Osteocyte (in vitro differentiated cells): ENCODE measurements at regions not wholly inside any gene's neighbourhood (a gene's known extent, or its start where the extent isn't known, plus 50 kb on each side); places are given as distances from the start of the nearest gene placed in this dataset.

ENCODE experiments used
- DNase-seq: peaks from one replicate; pipeline ENCODE4 v3.0.0; 2021; ENCODE audit warnings: mixed read lengths; ENCODE audit not compliant: unreplicated experiment; ENCODE audit errors: extremely low spot score
- H3K27ac Mint-ChIP-seq: one replicate; pipeline ENCODE4 v1.8.0; 2021; ENCODE audit warnings: mild to moderate bottlenecking, mixed read lengths; ENCODE audit not compliant: unreplicated experiment
- H3K27me3 Mint-ChIP-seq: one replicate; pipeline ENCODE4 v1.8.0; 2021; ENCODE audit warnings: mixed read lengths; ENCODE audit not compliant: unreplicated experiment
- H3K36me3 Mint-ChIP-seq: one replicate; pipeline ENCODE4 v1.8.0; 2021; ENCODE audit warnings: mixed read lengths; ENCODE audit not compliant: unreplicated experiment
- H3K4me1 Mint-ChIP-seq: one replicate; pipeline ENCODE4 v1.8.0; 2021; ENCODE audit warnings: mixed read lengths; ENCODE audit not compliant: unreplicated experiment
- H3K4me3 Mint-ChIP-seq: one replicate; pipeline ENCODE4 v1.8.0; 2021; ENCODE audit warnings: mild to moderate bottlenecking, moderate library complexity, mixed read lengths; ENCODE audit not compliant: unreplicated experiment
- H3K9me3 Mint-ChIP-seq: one replicate; pipeline ENCODE4 v1.8.0; 2021; ENCODE audit warnings: mixed read lengths; ENCODE audit not compliant: unreplicated experiment
- TF ChIP-seq, protein P1 (sequence below): fragments of 200-600 bp; sonication (generic); IDR thresholded peaks from 2 replicates; pipeline ENCODE4 v1.5.0; 2021; ENCODE audit warnings: antibody characterized with exemption, mild to moderate bottlenecking, moderate library complexity

DNA sequence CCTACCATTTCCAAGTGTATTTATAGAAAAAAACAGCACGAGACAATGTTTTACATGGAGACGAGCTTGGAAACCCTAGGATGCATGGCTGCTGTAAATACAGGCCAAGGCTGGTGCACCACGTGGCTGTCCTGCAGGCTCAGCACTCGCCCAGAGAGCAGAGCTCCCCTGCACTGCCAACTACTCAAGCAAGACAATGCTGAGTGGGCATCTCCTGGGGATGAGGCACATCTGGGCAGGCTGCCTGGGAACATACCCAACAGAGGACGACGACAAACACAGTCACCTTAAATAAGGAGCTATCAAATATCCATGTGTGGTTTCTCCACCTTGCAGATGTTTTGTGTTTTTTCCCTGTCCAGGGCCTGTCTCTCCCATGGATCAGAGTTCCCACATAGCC lies 128.3 kb upstream of the PRMT8 start:
- no peaks in the 10 kb centered on the region for H3K9me3 Mint-ChIP-seq
- DNase-seq = no peak
- no peak overlapping the region for H3K4me3 Mint-ChIP-seq
- no peak overlapping the region for H3K27ac Mint-ChIP-seq
- no peaks in the 10 kb centered on the region for H3K36me3 Mint-ChIP-seq
- H3K4me1 Mint-ChIP-seq = peaks cover 2% of the 10 kb centered on the region
- peaks cover 44% of the 10 kb centered on the region for H3K27me3 Mint-ChIP-seq
- TF ChIP-seq, protein P1, sequence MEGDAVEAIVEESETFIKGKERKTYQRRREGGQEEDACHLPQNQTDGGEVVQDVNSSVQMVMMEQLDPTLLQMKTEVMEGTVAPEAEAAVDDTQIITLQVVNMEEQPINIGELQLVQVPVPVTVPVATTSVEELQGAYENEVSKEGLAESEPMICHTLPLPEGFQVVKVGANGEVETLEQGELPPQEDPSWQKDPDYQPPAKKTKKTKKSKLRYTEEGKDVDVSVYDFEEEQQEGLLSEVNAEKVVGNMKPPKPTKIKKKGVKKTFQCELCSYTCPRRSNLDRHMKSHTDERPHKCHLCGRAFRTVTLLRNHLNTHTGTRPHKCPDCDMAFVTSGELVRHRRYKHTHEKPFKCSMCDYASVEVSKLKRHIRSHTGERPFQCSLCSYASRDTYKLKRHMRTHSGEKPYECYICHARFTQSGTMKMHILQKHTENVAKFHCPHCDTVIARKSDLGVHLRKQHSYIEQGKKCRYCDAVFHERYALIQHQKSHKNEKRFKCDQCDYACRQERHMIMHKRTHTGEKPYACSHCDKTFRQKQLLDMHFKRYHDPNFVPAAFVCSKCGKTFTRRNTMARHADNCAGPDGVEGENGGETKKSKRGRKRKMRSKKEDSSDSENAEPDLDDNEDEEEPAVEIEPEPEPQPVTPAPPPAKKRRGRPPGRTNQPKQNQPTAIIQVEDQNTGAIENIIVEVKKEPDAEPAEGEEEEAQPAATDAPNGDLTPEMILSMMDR = no peak

DNA sequence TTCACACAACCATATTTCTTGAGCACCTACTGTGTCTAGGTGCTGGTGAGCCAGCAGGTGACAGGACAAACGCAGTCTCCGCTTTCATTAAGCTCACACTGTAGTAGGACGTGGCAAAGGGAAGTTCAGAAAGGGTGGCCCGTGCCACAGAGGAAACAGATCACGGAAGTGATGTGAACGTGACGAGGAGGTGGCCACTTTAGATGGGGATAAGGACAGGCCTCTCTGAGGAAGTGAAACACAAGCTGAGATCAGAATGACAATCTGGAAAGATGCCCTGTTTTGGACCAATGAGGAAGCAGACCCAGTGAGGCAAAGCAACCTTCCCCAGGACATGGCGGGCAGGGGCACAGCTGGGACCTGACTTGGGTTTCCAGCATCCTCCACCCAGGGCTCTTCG lies 127.4 kb upstream of the PRMT8 start:
- TF ChIP-seq, protein P1 = no peak
- Mint-ChIP-seq H3K27me3 (peaks cover 44% of the 10 kb centered on the region), H3K4me1 (peaks cover 2% of the 10 kb centered on the region), H3K4me3 (no peak overlapping the region), H3K9me3 (no peaks in the 10 kb centered on the region), H3K36me3 (no peaks in the 10 kb centered on the region), H3K27ac (no peak overlapping the region)
- no peak for DNase-seq

DNA sequence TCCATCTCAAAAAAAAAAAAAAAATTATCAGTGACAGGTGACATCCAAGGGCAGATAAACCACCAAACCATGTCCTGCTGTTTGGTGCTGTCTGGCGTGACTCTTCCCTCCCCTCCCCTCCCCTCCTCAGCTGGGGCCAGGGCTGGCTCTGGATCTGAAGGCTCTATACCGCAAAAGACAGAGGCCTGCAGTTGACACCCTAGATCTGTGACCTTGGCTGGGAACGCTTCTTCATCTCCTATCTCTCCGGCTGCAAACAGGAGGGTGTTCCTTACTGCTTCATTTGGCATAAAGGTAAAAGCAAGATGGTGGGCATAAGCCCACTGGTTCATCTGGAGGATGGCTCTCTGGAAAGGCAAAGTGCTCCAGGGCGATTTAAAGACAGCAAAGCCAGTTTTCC lies 126.8 kb upstream of the PRMT8 start:
- peaks cover 40% of the 10 kb centered on the region for H3K27me3 Mint-ChIP-seq
- no peaks in the 10 kb centered on the region for H3K9me3 Mint-ChIP-seq
- TF ChIP-seq, protein P1 = no peak
- H3K4me1 Mint-ChIP-seq = peaks cover 2% of the 10 kb centered on the region
- H3K4me3 Mint-ChIP-seq = no peak overlapping the region
- H3K27ac Mint-ChIP-seq = no peak overlapping the region
- no peak for DNase-seq
- no peaks in the 10 kb centered on the region for H3K36me3 Mint-ChIP-seq

DNA sequence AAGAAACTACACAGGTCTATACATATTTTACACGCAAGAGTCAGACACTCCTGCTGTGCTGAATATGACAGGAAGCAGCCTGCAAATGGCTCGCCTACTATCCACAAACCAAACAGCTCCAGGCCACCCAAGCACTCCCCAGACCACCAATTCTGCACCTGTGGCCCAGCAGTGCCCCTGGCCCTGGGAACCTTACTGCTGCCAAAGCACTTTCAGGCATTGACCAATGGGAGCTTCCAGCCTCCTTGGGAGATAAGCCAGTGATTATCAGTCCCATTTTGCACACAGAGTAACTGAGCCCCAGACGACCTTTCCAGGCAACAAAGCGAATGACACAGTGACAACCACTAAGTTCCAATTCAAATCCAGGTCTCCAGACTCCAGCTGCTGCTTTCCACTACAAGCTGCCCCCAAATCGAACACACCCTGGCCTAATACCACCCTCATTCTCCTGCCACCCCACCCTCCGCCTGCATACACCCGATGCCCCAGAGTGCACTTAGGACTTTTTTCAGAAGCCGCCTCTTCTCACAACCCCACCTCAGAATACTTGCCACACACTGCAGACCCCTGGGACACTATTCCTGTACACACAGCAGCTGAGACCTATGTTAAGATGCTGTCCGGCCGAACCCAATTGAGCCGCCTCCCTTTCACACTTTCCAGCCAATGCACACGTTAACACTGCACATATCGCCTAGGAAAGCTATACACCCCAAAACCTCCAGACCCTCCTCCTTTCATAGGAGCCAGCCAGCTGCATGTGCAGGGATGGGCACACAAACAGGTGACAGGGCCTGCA lies 126.1 kb upstream of the PRMT8 start:
- Mint-ChIP-seq H3K4me3 (no peak overlapping the region), H3K9me3 (no peaks in the 10 kb centered on the region), H3K27ac (no peak overlapping the region), H3K27me3 (peaks cover 35% of the 10 kb centered on the region), H3K4me1 (peaks cover 2% of the 10 kb centered on the region), H3K36me3 (no peaks in the 10 kb centered on the region)
- no peak for DNase-seq
- TF ChIP-seq, protein P1 = no peak

DNA sequence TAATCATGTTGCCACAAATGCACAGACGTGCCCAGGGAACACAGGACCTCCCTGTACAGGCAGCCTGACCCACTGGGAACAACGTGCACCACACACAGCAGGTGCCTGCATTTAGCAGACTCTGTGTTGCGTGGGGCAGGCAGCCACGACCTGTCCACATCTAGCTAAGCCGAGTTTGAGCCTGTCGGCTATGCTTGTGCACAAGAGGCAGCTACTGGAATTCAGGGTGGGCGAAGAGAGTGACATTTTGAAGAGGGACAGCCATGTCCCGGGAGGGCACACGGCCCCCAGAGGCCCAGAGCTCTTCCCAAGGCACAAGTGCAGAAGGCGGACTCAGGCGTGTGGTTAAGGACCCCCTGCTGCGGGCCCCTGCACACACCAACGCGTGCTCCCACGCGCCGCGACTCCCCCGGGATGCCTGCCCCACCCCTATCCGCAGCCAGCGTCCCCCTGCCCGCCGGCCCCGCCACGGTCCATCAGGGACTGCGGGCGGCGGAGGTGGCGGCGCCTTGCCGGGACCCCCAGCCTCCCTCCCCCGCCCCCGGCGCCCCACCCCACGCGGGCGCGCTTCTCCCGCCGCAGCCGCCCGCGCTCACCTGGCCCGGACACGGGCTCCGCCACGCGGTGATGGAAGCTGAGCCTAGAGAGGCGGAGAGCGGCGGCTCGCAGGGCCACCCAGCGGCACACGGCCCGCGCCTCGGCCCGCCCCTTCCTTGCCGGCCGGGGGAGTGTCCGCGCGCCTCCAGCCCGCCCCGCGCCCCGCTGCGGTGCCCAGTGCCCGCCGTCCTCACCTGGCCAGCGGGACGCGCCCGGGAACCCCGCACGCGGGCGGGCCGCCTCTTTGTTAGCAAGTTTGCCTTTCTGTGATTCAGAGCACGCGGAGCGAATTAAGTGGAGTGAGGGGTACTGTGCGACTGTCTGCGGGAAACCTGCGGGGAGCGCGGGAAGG lies 125.3 kb upstream of the PRMT8 start:
- TF ChIP-seq, protein P1 = no peak
- peaks cover 35% of the 10 kb centered on the region for H3K27me3 Mint-ChIP-seq
- H3K9me3 Mint-ChIP-seq = no peaks in the 10 kb centered on the region
- H3K4me1 Mint-ChIP-seq = peaks cover 2% of the 10 kb centered on the region
- H3K4me3 Mint-ChIP-seq = peak overlapping the region; percentile 42
- H3K36me3 Mint-ChIP-seq = no peaks in the 10 kb centered on the region
- no peak overlapping the region for H3K27ac Mint-ChIP-seq
- no peak for DNase-seq
